ENCODE measurements at regions not wholly inside any gene's neighbourhood (a gene's known extent, or its start where the extent isn't known, plus 50 kb on each side); places are given as distances from the start of the nearest gene placed in this dataset.

DNA sequence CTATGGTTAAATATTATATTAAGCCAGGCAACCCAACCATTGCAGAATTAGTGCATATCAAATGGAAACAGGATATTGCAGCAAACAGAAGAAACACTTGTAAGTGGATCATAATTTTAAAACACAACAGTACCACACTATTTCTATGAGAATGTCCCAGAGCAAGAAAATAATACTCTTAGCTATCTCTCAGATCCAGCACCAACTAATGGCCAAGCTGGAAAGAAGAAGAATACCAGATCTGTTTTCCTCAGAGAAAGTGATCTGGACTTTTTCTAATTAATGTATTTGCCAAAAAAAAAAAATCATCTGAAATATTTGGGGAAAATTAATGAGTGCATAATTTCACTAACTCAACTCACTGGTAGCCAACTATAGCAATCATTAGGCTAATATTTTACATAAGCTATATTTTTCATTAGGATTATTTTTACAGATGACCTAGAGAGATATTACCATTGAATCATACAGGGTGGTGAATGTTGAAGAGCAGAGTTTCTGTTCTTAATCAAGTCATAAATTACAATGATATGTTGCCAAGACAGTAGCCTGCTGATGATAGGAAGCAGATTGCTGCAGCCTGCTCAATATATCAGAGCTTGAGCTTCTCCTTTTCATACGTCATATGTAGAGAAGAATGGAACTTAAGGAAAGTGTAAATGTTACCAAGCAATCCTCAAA is 995.4 kb upstream of the LRRN3 start:
- TF ChIP-seq, protein P1, sequence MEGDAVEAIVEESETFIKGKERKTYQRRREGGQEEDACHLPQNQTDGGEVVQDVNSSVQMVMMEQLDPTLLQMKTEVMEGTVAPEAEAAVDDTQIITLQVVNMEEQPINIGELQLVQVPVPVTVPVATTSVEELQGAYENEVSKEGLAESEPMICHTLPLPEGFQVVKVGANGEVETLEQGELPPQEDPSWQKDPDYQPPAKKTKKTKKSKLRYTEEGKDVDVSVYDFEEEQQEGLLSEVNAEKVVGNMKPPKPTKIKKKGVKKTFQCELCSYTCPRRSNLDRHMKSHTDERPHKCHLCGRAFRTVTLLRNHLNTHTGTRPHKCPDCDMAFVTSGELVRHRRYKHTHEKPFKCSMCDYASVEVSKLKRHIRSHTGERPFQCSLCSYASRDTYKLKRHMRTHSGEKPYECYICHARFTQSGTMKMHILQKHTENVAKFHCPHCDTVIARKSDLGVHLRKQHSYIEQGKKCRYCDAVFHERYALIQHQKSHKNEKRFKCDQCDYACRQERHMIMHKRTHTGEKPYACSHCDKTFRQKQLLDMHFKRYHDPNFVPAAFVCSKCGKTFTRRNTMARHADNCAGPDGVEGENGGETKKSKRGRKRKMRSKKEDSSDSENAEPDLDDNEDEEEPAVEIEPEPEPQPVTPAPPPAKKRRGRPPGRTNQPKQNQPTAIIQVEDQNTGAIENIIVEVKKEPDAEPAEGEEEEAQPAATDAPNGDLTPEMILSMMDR (IDR thresholded peaks at IDR 0.05; ENCODE audit: low read depth, low read length, poor library complexity, severe bottlenecking): no peak
- no peak for TF ChIP-seq EZH2phosphoT487 (IDR thresholded peaks at IDR 0.05; ENCODE audit: borderline replicate concordance, low read length)
